Astrocyte of the cerebellum (primary cell): ENCODE measurements at regions not wholly inside any gene's neighbourhood (a gene's known extent, or its start where the extent isn't known, plus 50 kb on each side); places are given as distances from the start of the nearest gene placed in this dataset.
"Not testable (repeated sequence)": the region's sequence is repeated elsewhere in the genome, so short reads cannot be mapped to it uniquely, and the experiment has no call there.

Experiments
- DNase-seq: peaks from one replicate; pipeline ENCODE4 v3.0.0-alpha.2; 2011; ENCODE audit warnings: low read depth
- H3K4me3 ChIP-seq: 2 replicates; pipeline ENCODE4 v1.5.1; 2011; ENCODE audit warnings: mild to moderate bottlenecking, low read depth, low read length, moderate library complexity
- in situ Hi-C: cut with HindIII; loops from 2 replicates; pipeline ENCODE4 v1.10.0; 2017; ENCODE audit warnings: low sequenced_read_pairs
- TF ChIP-seq, protein P1 (sequence below): IDR thresholded peaks from 2 replicates; pipeline ENCODE4 v1.5.1; 2012; ENCODE audit warnings: low read length, low read depth, moderate library complexity, mild to moderate bottlenecking; ENCODE audit errors: missing control alignments

DNA sequence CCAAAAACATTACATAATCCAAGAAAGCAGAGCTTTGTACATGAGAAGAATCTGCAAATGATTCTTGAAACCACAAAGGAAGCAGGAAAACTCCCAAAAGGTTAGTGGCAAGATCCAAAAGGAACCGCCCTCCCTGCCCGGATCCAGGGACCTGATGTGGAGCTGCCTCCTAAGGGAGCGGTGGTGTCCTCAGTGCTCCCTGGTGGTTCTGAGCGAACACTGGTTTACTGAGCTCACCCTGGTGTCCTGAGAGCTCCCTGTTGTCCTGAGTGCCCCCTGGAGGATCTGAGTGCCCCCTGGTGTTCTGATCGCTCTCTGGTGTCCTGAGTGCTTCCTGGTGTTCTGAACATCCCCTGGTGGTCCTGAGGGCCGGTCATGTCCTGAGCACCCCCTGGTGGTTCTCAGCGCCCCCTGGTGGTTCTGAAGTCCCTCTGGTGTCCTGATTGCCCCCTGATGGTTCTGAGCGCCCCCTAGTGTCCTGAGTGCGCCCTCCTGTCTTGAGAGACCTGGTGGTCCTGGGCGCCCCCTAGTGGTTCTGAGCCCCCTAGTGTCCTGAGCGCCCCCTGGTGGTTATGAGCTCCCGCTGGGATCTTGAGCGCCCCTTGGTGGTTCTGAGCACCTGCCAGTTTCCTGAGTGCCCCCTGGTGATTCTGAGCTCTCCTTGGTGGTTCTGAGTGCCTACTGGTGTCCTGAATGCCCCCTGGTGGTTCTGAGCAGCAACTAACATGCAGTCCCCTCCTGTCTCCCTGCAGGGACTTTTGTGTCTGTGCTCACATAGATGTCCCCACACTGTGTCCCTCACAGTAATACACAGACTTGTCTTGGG, 891.1 kb downstream of the TMEM121 start:
- H3K4me3 ChIP-seq: no peak overlapping the region
- TF ChIP-seq, protein P1, sequence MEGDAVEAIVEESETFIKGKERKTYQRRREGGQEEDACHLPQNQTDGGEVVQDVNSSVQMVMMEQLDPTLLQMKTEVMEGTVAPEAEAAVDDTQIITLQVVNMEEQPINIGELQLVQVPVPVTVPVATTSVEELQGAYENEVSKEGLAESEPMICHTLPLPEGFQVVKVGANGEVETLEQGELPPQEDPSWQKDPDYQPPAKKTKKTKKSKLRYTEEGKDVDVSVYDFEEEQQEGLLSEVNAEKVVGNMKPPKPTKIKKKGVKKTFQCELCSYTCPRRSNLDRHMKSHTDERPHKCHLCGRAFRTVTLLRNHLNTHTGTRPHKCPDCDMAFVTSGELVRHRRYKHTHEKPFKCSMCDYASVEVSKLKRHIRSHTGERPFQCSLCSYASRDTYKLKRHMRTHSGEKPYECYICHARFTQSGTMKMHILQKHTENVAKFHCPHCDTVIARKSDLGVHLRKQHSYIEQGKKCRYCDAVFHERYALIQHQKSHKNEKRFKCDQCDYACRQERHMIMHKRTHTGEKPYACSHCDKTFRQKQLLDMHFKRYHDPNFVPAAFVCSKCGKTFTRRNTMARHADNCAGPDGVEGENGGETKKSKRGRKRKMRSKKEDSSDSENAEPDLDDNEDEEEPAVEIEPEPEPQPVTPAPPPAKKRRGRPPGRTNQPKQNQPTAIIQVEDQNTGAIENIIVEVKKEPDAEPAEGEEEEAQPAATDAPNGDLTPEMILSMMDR: peak; percentile 38
- DNase-seq: no peak
- in situ Hi-C loops: no loop called here

GRCh38 chr14:106419376-106419965, 893.1 kb downstream of the TMEM121 start:
- in situ Hi-C loops: no loop called here
- DNase-seq: no peak
- no peak overlapping the region for H3K4me3 ChIP-seq
- TF ChIP-seq, protein P1: no peak

- in situ Hi-C loops, DNase-seq, H3K4me3 ChIP-seq: not testable (repeated sequence)
These were observed 895.1 kb downstream of the TMEM121 start for GRCh38 chr14:106421431-106422033.

DNA sequence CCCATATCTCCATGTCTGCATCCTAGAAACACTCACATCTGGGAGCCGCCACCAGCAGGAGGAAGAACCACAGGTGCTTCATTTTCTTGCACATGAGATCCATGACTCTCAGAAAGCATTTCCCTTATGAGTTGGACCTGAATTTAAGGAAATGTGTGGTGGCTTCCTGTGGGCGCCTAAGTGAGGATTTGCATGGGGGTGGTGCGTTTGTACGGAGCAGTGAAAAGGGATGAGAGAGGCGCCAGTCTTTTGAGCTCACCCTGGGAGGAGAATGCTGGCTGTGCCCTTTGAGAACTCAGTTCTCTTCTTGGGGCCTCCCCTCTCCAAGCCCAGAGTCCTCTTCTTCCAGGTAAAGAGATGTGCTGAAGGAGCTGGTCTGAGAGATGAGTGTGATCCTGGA, 895.7 kb downstream of the TMEM121 start:
- H3K4me3 ChIP-seq: no peak overlapping the region
- no peak for DNase-seq
- TF ChIP-seq, protein P1: no peak
- in situ Hi-C loops: no loop called here

DNA sequence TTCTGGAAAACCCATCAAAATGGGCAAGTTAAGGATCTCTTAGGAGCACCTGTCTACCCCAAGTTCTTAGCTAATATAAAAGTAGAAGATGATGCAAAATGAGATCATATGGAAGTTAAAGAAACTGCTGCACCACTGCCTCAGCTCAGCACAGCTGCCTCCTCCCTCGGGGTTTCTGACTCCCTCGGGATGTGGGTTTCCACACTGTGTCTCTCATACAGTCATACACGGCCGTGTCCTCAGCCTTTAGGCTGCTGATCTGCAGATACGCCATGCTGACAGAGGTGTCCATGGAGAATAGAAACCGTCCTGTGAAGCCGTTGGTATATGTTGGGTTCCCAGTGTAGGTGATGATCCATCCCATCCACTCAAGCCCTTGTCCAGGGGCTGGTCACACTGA, 898.8 kb downstream of the TMEM121 start:
- in situ Hi-C loops, H3K4me3 ChIP-seq, DNase-seq: not testable (repeated sequence)

GRCh38 chr14:106436310-106436905, 910.0 kb downstream of the TMEM121 start:
- TF ChIP-seq, protein P1: no peak
- DNase-seq: no peak
- in situ Hi-C loops: no loop called here
- H3K4me3 ChIP-seq: no peak overlapping the region

- in situ Hi-C loops: no loop called here
- no peak overlapping the region for H3K4me3 ChIP-seq
- TF ChIP-seq, protein P1: no peak
- no peak for DNase-seq
These were observed 916.5 kb downstream of the TMEM121 start for GRCh38 chr14:106442857-106443256.
